GM12878 (cell line): ENCODE measurements at regions not wholly inside any gene's neighbourhood (a gene's known extent, or its start where the extent isn't known, plus 50 kb on each side); places are given as distances from the start of the nearest gene placed in this dataset.

Experiments
- ATAC-seq: fragments of 200-7000 bp; cut with Tn5 transposase; 3 replicates; pipeline ENCODE4 v1.9.1; 2020; ENCODE audit warnings: mild to moderate bottlenecking, moderate library complexity
- BruUV-seq: library from RNA; stranded (reverse); fragments of 400-500 nt; replicated peaks from 2 replicates; lab custom pipeline; 2021; lab: Mats Ljungman, UMichigan
- CTCF ChIA-PET: fragments of 300-600 bp; sonication (Branson Sonifier 250); formaldehyde crosslinking; extraction: SDS; loops from one replicate; lab custom pipeline; 2021; ENCODE audit warnings: inconsistent platforms; lab: Yijun Ruan, JAX
- POLR2A ChIA-PET: fragments of 350-600 bp; formaldehyde crosslinking; extraction: SDS; loops from one replicate; lab custom pipeline; 2021; ENCODE audit warnings: inconsistent platforms; lab: Charles Lee
- RAD21 ChIA-PET: fragments of 300-600 bp; sonication (Branson Sonifier 250); formaldehyde crosslinking; loops from one replicate; lab custom pipeline; 2023; ENCODE audit warnings: antibody characterized with exemption; ENCODE audit not compliant: unreplicated experiment; lab: Charles Lee
- SMC1A ChIA-PET: fragments of 300-600 bp; sonication (Branson Sonifier 250); formaldehyde crosslinking; loops from one replicate; lab custom pipeline; 2023; ENCODE audit not compliant: unreplicated experiment, uncharacterized antibody; lab: Charles Lee
- DNase-seq: peaks from one replicate; pipeline ENCODE4 v3.0.0-alpha.2; 2011; ENCODE audit warnings: low read depth, low spot score
- FAIRE-seq: peaks from 3 replicates; lab custom pipeline; 2011; peaks lifted over from hg19 to GRCh38; lab: Jason Lieb, UNC
- H2AFZ ChIP-seq: 2 replicates; pipeline ENCODE4 v1.6.0; 2011; ENCODE audit warnings: low read depth, low read length, control low read depth; ENCODE audit not compliant: control insufficient read depth
- H3K27ac ChIP-seq: 2 replicates; pipeline ENCODE4 v1.5.1; 2011; ENCODE audit warnings: control low read depth; ENCODE audit not compliant: control insufficient read depth, insufficient read depth
- H3K27me3 ChIP-seq, 2 experiments: replicated peaks in 1 of 2; 2 replicates each; pipeline versions ENCODE4 v1.6.0 to v1.6.1; 2011; ENCODE audit warnings: low read length in 1 of 2; ENCODE audit not compliant: control insufficient read depth in 2 of 2, insufficient read depth in 2 of 2
- H3K36me3 ChIP-seq, 2 experiments: 2 replicates each; pipeline ENCODE4 v1.5.1; 2011; ENCODE audit warnings: low read length in 1 of 2; ENCODE audit not compliant: control insufficient read depth in 2 of 2, insufficient read depth in 2 of 2
- H3K4me1 ChIP-seq: 2 replicates; pipeline ENCODE4 v1.6.1; 2011; ENCODE audit warnings: mild to moderate bottlenecking, low read length, moderate library complexity, mixed read lengths; ENCODE audit not compliant: control insufficient read depth, insufficient read depth
- H3K4me2 ChIP-seq: 2 replicates; pipeline ENCODE4 v1.6.0; 2011; ENCODE audit warnings: control low read depth; ENCODE audit not compliant: control insufficient read depth, insufficient read depth
- H3K4me3 ChIP-seq: fragments of 200-600 bp; sonication (generic); 2 replicates; pipeline ENCODE4 v1.5.1; 2016
- H3K79me2 ChIP-seq: 2 replicates; pipeline ENCODE4 v1.6.0; 2011; ENCODE audit warnings: low read length; ENCODE audit not compliant: control insufficient read depth, insufficient read depth
- H3K9ac ChIP-seq: 2 replicates; pipeline ENCODE4 v1.8.0; 2011; ENCODE audit warnings: low read length, control low read depth, mixed read lengths; ENCODE audit not compliant: control insufficient read depth, insufficient read depth
- H3K9me3 ChIP-seq: replicated peaks from 3 replicates; pipeline ENCODE4 v1.5.1; 2011; ENCODE audit warnings: mild to moderate bottlenecking, low read length; ENCODE audit not compliant: control insufficient read depth, insufficient read depth
- H4K20me1 ChIP-seq: 2 replicates; pipeline ENCODE4 v1.6.0; 2011; ENCODE audit not compliant: control insufficient read depth, insufficient read depth
- KDM1A ChIP-seq: fragments of 200-600 bp; sonication (generic); IDR thresholded peaks from 2 replicates; pipeline ENCODE4 v1.6.1; 2016; ENCODE audit warnings: borderline replicate concordance
- WGBS: methylation state at CpG from one replicate; pipeline ENCODE4 v1.1.6; 2016; ENCODE audit warnings: low lambda C conversion rate; ENCODE audit not compliant: insufficient replicate concordance, insufficient coverage; ENCODE audit errors: missing lambda C conversion rate; 5-methylcytosine and 5-hydroxymethylcytosine counted together
- in situ Hi-C: fragments of 300-500 bp; cut with MboI; formaldehyde crosslinking; loops from 9 replicates; pipeline ENCODE4 v1.14.3; 2018; ENCODE audit warnings: mixed read lengths
- intact Hi-C: fragments of 100-400 bp; cut with micrococcal nuclease; formaldehyde crosslinking; loops from one replicate; pipeline ENCODE4 v1.14.2; 2022; ENCODE audit not compliant: unreplicated experiment
- TF ChIP-seq, protein P1 (sequence below): fragments of 450-650 bp; formaldehyde crosslinking; IDR thresholded peaks from 2 replicates; pipeline ENCODE4 v1.4.0; 2020; ENCODE audit warnings: mild to moderate bottlenecking, moderate library complexity

DNA sequence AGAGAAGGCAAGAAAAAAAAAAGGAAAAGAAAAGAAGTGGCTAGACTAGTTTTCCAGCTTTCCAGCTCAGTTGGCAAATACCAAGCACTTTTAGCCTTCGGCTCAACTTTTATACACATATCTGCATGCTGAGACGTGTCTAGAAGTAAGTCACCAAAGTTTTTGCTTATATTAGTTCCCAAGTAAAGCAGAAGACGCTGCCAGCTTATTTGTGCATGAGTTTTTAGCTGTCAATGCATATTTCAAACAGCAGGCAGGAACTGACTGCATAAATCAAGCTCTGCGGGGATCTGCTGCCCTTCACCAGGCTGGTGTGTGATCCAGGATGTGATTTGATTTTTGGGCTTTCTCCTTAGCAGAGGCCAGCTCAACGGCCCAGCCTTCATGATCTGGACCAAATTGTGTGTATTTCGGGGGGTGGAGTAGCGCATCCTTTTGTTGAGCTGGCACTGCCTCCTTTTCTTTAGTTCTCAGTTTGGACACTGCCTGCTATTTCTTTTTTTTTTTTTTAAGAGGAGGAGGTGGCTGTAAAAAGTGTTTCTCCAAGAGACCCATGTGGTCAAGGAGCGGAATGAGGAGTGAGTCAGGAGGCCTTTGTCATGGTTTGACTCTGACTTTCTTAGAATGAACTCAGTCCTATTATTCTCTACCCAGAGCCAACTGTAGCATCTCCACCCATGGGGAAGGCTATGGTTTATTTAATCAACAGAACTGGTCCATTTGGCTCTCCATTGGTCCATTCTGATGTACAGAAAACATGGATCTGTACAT, 162.6 kb upstream of the XYLT1 start (continued):
- TF ChIP-seq, protein P1, sequence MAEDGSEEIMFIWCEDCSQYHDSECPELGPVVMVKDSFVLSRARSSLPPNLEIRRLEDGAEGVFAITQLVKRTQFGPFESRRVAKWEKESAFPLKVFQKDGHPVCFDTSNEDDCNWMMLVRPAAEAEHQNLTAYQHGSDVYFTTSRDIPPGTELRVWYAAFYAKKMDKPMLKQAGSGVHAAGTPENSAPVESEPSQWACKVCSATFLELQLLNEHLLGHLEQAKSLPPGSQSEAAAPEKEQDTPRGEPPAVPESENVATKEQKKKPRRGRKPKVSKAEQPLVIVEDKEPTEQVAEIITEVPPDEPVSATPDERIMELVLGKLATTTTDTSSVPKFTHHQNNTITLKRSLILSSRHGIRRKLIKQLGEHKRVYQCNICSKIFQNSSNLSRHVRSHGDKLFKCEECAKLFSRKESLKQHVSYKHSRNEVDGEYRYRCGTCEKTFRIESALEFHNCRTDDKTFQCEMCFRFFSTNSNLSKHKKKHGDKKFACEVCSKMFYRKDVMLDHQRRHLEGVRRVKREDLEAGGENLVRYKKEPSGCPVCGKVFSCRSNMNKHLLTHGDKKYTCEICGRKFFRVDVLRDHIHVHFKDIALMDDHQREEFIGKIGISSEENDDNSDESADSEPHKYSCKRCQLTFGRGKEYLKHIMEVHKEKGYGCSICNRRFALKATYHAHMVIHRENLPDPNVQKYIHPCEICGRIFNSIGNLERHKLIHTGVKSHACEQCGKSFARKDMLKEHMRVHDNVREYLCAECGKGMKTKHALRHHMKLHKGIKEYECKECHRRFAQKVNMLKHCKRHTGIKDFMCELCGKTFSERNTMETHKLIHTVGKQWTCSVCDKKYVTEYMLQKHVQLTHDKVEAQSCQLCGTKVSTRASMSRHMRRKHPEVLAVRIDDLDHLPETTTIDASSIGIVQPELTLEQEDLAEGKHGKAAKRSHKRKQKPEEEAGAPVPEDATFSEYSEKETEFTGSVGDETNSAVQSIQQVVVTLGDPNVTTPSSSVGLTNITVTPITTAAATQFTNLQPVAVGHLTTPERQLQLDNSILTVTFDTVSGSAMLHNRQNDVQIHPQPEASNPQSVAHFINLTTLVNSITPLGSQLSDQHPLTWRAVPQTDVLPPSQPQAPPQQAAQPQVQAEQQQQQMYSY: no peak

DNA sequence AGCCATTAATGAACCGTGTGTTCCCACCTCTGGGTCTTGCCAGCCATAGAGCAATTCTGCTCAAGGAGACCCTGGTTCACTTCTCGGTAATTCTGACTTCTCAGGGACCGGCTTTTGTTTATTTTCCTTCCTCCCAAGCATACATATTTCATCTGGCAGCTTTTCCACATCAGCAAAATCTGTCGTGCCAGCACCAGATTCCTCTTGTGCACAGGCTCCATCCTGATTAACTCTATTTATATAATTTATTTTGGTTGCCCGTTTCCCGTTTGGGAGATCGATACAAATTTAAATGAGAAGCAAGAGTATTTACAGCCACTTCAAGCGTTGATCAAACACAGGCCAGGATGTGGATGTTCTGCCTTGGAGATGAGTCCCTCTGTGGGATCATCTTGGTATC, 161.9 kb upstream of the XYLT1 start:
- intact Hi-C loops (no loop called here), in situ Hi-C loops (no loop called here)
- WGBS: 34% methylated on average over 8 of the region's 8 CpGs
- Histone ChIP-seq H3K4me1 (no peaks in the 10 kb centered on the region), H3K4me3 (no peak overlapping the region), H3K27me3 (no peaks in the 10 kb centered on the region), H3K27ac (no peak overlapping the region), H3K36me3 (no peaks in the 10 kb centered on the region), H2AFZ (no peak overlapping the region), H3K9ac (no peak overlapping the region), H3K4me2 (no peak overlapping the region), H3K9me3 (no peaks in the 10 kb centered on the region; the same call in 2 of the 3 replicates), H4K20me1 (no peaks in the 10 kb centered on the region), H3K79me2 (no peaks in the 10 kb centered on the region)
- FAIRE-seq: no peak
- ChIA-PET SMC1A (no interaction called here), CTCF (no interaction called here), RAD21 (no interaction called here), POLR2A (no interaction called here)
- BruUV-seq: no TSS peak
- no peak for TF ChIP-seq KDM1A
- DNase-seq: no peak
- no peak for ATAC-seq
